ENCODE measurements at regions not wholly inside any gene's neighbourhood (a gene's known extent, or its start where the extent isn't known, plus 50 kb on each side); places are given as distances from the start of the nearest gene placed in this dataset.

- Histone ChIP-seq H4K20me1 (no peaks in the 10 kb centered on the region), H3K9ac (no peak overlapping the region), H3K27me3 (no peaks in the 10 kb centered on the region), H3K9me3 (replicated peaks in 1 of 11) (peaks cover 6 to 17% (median 12%) of the 10 kb centered on the region in 11 experiments; a peak in 18 of 22 replicates), H3K27ac (no peak overlapping the region), H3K4me1 (no peaks in the 10 kb centered on the region), H3K4me2 (no peak overlapping the region), H3K36me3 (no peaks in the 10 kb centered on the region), H3K4me3 (no peak overlapping the region)
- no peak for TF ChIP-seq Cebpa-rat (IDR thresholded peaks at IDR 0.05)
Measured at GRCh38 chr4:148574502-148574901, 132.3 kb upstream of the NR3C2 start.

- no peak overlapping the region for H3K27ac ChIP-seq
- H3K27me3 ChIP-seq: no peaks in the 10 kb centered on the region
- H3K9ac ChIP-seq: no peak overlapping the region
- no peak for TF ChIP-seq Cebpa-rat (IDR thresholded peaks at IDR 0.05)
- H4K20me1 ChIP-seq: no peaks in the 10 kb centered on the region
- H3K4me1 ChIP-seq: no peaks in the 10 kb centered on the region
- H3K9me3 ChIP-seq (replicated peaks in 1 of 11): peaks cover 11 to 22% (median 15%) of the 10 kb centered on the region in 11 experiments; a peak in 20 of 22 replicates
- H3K4me2 ChIP-seq: no peak overlapping the region
- H3K36me3 ChIP-seq: no peaks in the 10 kb centered on the region
- no peak overlapping the region for H3K4me3 ChIP-seq
Measured at GRCh38 chr4:148574066-148574465, 131.9 kb upstream of the NR3C2 start.

GRCh38 chr4:148573296-148573695 lies 131.1 kb upstream of the NR3C2 start:
- TF ChIP-seq Cebpa-rat (IDR thresholded peaks at IDR 0.05): no peak
- Histone ChIP-seq H3K27ac (no peak overlapping the region), H4K20me1 (no peaks in the 10 kb centered on the region), H3K27me3 (no peaks in the 10 kb centered on the region), H3K9me3 (replicated peaks in 1 of 11) (peaks cover 11 to 24% (median 19%) of the 10 kb centered on the region in 11 experiments; a peak in 20 of 22 replicates), H3K4me2 (no peak overlapping the region), H3K9ac (no peak overlapping the region), H3K4me3 (no peak overlapping the region), H3K4me1 (no peaks in the 10 kb centered on the region), H3K36me3 (no peaks in the 10 kb centered on the region)

GRCh38 chr4:148565801-148566200 lies 123.6 kb upstream of the NR3C2 start:
- Histone ChIP-seq H3K27ac (no peak overlapping the region), H3K27me3 (no peaks in the 10 kb centered on the region), H3K9me3 (replicated peaks in 1 of 11) (peaks cover 10 to 20% (median 17%) of the 10 kb centered on the region in 11 experiments; a peak in 20 of 22 replicates), H3K4me3 (no peak overlapping the region), H3K9ac (no peak overlapping the region), H3K4me1 (no peaks in the 10 kb centered on the region), H4K20me1 (no peaks in the 10 kb centered on the region), H3K36me3 (no peaks in the 10 kb centered on the region), H3K4me2 (no peak overlapping the region)
- no peak for TF ChIP-seq Cebpa-rat (IDR thresholded peaks at IDR 0.05)

GRCh38 chr4:148563684-148564083 lies 121.5 kb upstream of the NR3C2 start:
- no peaks in the 10 kb centered on the region for H4K20me1 ChIP-seq
- no peaks in the 10 kb centered on the region for H3K27me3 ChIP-seq
- no peak overlapping the region for H3K4me2 ChIP-seq
- H3K36me3 ChIP-seq: no peaks in the 10 kb centered on the region
- no peaks in the 10 kb centered on the region for H3K4me1 ChIP-seq
- H3K4me3 ChIP-seq: no peak overlapping the region
- no peak overlapping the region for H3K9ac ChIP-seq
- no peak for TF ChIP-seq Cebpa-rat (IDR thresholded peaks at IDR 0.05)
- H3K9me3 ChIP-seq (replicated peaks in 1 of 11): peaks cover 0 to 3% (median 0%) of the 10 kb centered on the region in 11 experiments; a peak in 3 of 22 replicates
- H3K27ac ChIP-seq: no peak overlapping the region

- H3K9me3 ChIP-seq (replicated peaks in 1 of 11): no peaks in the 10 kb centered on the region
- H3K4me1 ChIP-seq: no peaks in the 10 kb centered on the region
- no peak overlapping the region for H3K4me3 ChIP-seq
- no peak overlapping the region for H3K4me2 ChIP-seq
- H3K36me3 ChIP-seq: no peaks in the 10 kb centered on the region
- no peaks in the 10 kb centered on the region for H4K20me1 ChIP-seq
- no peak overlapping the region for H3K27ac ChIP-seq
- no peak overlapping the region for H3K9ac ChIP-seq
- H3K27me3 ChIP-seq: no peaks in the 10 kb centered on the region
- no peak for TF ChIP-seq Cebpa-rat (IDR thresholded peaks at IDR 0.05)
Measured at GRCh38 chr4:148561467-148561866, 119.3 kb upstream of the NR3C2 start.

GRCh38 chr4:148557793-148558192 lies 115.6 kb upstream of the NR3C2 start:
- Histone ChIP-seq H3K36me3 (no peaks in the 10 kb centered on the region), H3K4me2 (no peak overlapping the region), H4K20me1 (no peaks in the 10 kb centered on the region), H3K27me3 (no peaks in the 10 kb centered on the region), H3K27ac (no peak overlapping the region), H3K9ac (no peak overlapping the region), H3K4me3 (no peak overlapping the region), H3K9me3 (replicated peaks in 1 of 11) (no peaks in the 10 kb centered on the region), H3K4me1 (peaks cover 0 to 8% (median 7%) of the 10 kb centered on the region in 10 experiments; a peak in 12 of 20 replicates)
- TF ChIP-seq Cebpa-rat (IDR thresholded peaks at IDR 0.05): no peak

- no peaks in the 10 kb centered on the region for H4K20me1 ChIP-seq
- H3K27ac ChIP-seq: no peak overlapping the region
- H3K27me3 ChIP-seq: no peaks in the 10 kb centered on the region
- H3K4me1 ChIP-seq: peaks cover 0 to 11% (median 8%) of the 10 kb centered on the region in 10 experiments; a peak in 12 of 20 replicates
- TF ChIP-seq Cebpa-rat (IDR thresholded peaks at IDR 0.05): no peak
- H3K4me3 ChIP-seq: no peak overlapping the region
- no peaks in the 10 kb centered on the region for H3K36me3 ChIP-seq
- no peaks in the 10 kb centered on the region for H3K9me3 ChIP-seq (replicated peaks in 1 of 11)
- no peak overlapping the region for H3K4me2 ChIP-seq
- H3K9ac ChIP-seq: no peak overlapping the region
Measured at GRCh38 chr4:148550788-148551187, 108.6 kb upstream of the NR3C2 start.

GRCh38 chr4:148542922-148543623 lies 100.9 kb upstream of the NR3C2 start:
- Histone ChIP-seq H3K27me3 (no peaks in the 10 kb centered on the region), H4K20me1 (no peaks in the 10 kb centered on the region), H3K27ac (no peak overlapping the region), H3K9me3 (replicated peaks in 1 of 11) (no peaks in the 10 kb centered on the region), H3K4me2 (no peak overlapping the region), H3K4me1 (no peaks in the 10 kb centered on the region), H3K9ac (no peak overlapping the region), H3K36me3 (no peaks in the 10 kb centered on the region), H3K4me3 (no peak overlapping the region)
- no peak for TF ChIP-seq Cebpa-rat (IDR thresholded peaks at IDR 0.05)
